ENCODE measurements at regions not wholly inside any gene's neighbourhood (a gene's known extent, or its start where the extent isn't known, plus 50 kb on each side); places are given as distances from the start of the nearest gene placed in this dataset.
"Not testable (repeated sequence)": the region's sequence is repeated elsewhere in the genome, so short reads cannot be mapped to it uniquely, and the experiment has no call there.

- DNase-seq (ENCODE audit: low read depth, low spot score) = no peak
These were observed 242.8 kb upstream of the JADE1 start for GRCh38 chr4:128566693-128567092.

GRCh38 chr4:128565565-128566186 is 243.8 kb upstream of the JADE1 start:
- peak; percentile 53 for DNase-seq (ENCODE audit: low read depth, low spot score)

- no peak for DNase-seq (ENCODE audit: low read depth, low spot score)
These were observed 244.4 kb upstream of the JADE1 start for GRCh38 chr4:128565054-128565453.

- no peak for DNase-seq (ENCODE audit: low read depth, low spot score)
These were observed 245.3 kb upstream of the JADE1 start for GRCh38 chr4:128564081-128564630.

GRCh38 chr4:128560754-128561495 is 248.6 kb upstream of the JADE1 start:
- DNase-seq (ENCODE audit: low read depth, low spot score) = no peak

- peak; percentile 86 for DNase-seq (ENCODE audit: low read depth, low spot score)
These were observed 250.4 kb upstream of the JADE1 start for GRCh38 chr4:128558896-128559679.

- DNase-seq (ENCODE audit: low read depth, low spot score) = no peak
These were observed 252.7 kb upstream of the JADE1 start for GRCh38 chr4:128556756-128557155.

GRCh38 chr4:128553686-128554515 is 255.6 kb upstream of the JADE1 start:
- no peak for DNase-seq (ENCODE audit: low read depth, low spot score)

- DNase-seq (ENCODE audit: low read depth, low spot score) = no peak
These were observed 257.0 kb upstream of the JADE1 start for GRCh38 chr4:128552586-128552907.

- no peak for DNase-seq (ENCODE audit: low read depth, low spot score)
These were observed 258.2 kb upstream of the JADE1 start for GRCh38 chr4:128551280-128551679.

GRCh38 chr4:128550060-128550459 is 259.4 kb upstream of the JADE1 start:
- no peak for DNase-seq (ENCODE audit: low read depth, low spot score)

GRCh38 chr4:128549636-128550035 is 259.9 kb upstream of the JADE1 start:
- no peak for DNase-seq (ENCODE audit: low read depth, low spot score)

GRCh38 chr4:128548381-128548780 is 260.8 kb upstream of the PGRMC2 start:
- no peak for DNase-seq (ENCODE audit: low read depth, low spot score)

- no peak for DNase-seq (ENCODE audit: low read depth, low spot score)
These were observed 256.7 kb upstream of the PGRMC2 start for GRCh38 chr4:128544272-128544671.

- no peak for DNase-seq (ENCODE audit: low read depth, low spot score)
These were observed 256.1 kb upstream of the PGRMC2 start for GRCh38 chr4:128543696-128544095.

- no peak for DNase-seq (ENCODE audit: low read depth, low spot score)
These were observed 254.4 kb upstream of the PGRMC2 start for GRCh38 chr4:128542047-128542446.

GRCh38 chr4:128540122-128540521 is 252.5 kb upstream of the PGRMC2 start:
- no peak for DNase-seq (ENCODE audit: low read depth, low spot score)

GRCh38 chr4:128538111-128538882 is 250.7 kb upstream of the PGRMC2 start:
- no peak for DNase-seq (ENCODE audit: low read depth, low spot score)

GRCh38 chr4:128536746-128537145 is 249.1 kb upstream of the PGRMC2 start:
- no peak for DNase-seq (ENCODE audit: low read depth, low spot score)

- not testable (repeated sequence) for DNase-seq (ENCODE audit: low read depth, low spot score)
These were observed 247.9 kb upstream of the PGRMC2 start for GRCh38 chr4:128535510-128535909.
